H9 (cell line): ENCODE measurements at regions not wholly inside any gene's neighbourhood (a gene's known extent, or its start where the extent isn't known, plus 50 kb on each side); places are given as distances from the start of the nearest gene placed in this dataset.

ENCODE experiments used
- DNase-seq: peaks from one replicate; pipeline ENCODE4 v3.0.0-alpha.2; 2017
- H2AFZ ChIP-seq: one replicate; pipeline ENCODE4 v1.6.1; 2013; ENCODE audit warnings: mild to moderate bottlenecking, low read length, control low read depth, moderate library complexity
- H2AK5ac ChIP-seq: 2 replicates; pipeline ENCODE4 v1.6.1; 2013; ENCODE audit warnings: low read length, control low read depth, mixed read lengths; ENCODE audit not compliant: insufficient read length
- H2BK120ac ChIP-seq: one replicate; pipeline ENCODE4 v1.6.1; 2013; ENCODE audit warnings: low read depth, mild to moderate bottlenecking, low read length, control low read depth, inconsistent platforms; ENCODE audit not compliant: poor library complexity, severe bottlenecking
- H2BK12ac ChIP-seq: 2 replicates; pipeline ENCODE4 v1.6.1; 2013; ENCODE audit warnings: low read length, control low read depth, mixed read lengths, low read depth; ENCODE audit not compliant: insufficient read length
- H2BK15ac ChIP-seq: 2 replicates; pipeline ENCODE4 v1.6.1; 2013; ENCODE audit warnings: low read depth, low read length, control low read depth
- H2BK20ac ChIP-seq: one replicate; pipeline ENCODE4 v1.6.1; 2013; ENCODE audit warnings: low read depth, mild to moderate bottlenecking, low read length, control low read depth, inconsistent platforms; ENCODE audit not compliant: poor library complexity, severe bottlenecking
- H2BK5ac ChIP-seq: 2 replicates; pipeline ENCODE4 v1.6.1; 2013; ENCODE audit warnings: low read length, control low read depth, mixed read lengths; ENCODE audit not compliant: insufficient read length
- H3K14ac ChIP-seq: 2 replicates; pipeline ENCODE4 v1.6.1; 2013; ENCODE audit warnings: low read length, control low read depth; ENCODE audit not compliant: insufficient read depth
- H3K18ac ChIP-seq: 2 replicates; pipeline ENCODE4 v1.6.1; 2013; ENCODE audit warnings: low read depth, mild to moderate bottlenecking, mixed read lengths, low read length, control low read depth; ENCODE audit not compliant: insufficient read length
- H3K23ac ChIP-seq: 2 replicates; pipeline ENCODE4 v1.6.1; 2013; ENCODE audit warnings: low read length, control low read depth, mixed read lengths, low read depth; ENCODE audit not compliant: insufficient read length
- H3K23me2 ChIP-seq: 2 replicates; pipeline ENCODE4 v1.6.1; 2013; ENCODE audit warnings: low read depth, mild to moderate bottlenecking, mixed read lengths, low read length, control low read depth; ENCODE audit not compliant: insufficient read length, poor library complexity, severe bottlenecking
- H3K27ac ChIP-seq: 2 replicates; pipeline ENCODE4 v1.5.1; 2013; ENCODE audit warnings: low read length, control low read depth, mixed read lengths, low read depth; ENCODE audit not compliant: insufficient read length
- H3K27me3 ChIP-seq: 2 replicates; pipeline ENCODE4 v1.6.1; 2013; ENCODE audit warnings: low read length, control low read depth, inconsistent platforms; ENCODE audit not compliant: insufficient read depth
- H3K4ac ChIP-seq: 2 replicates; pipeline ENCODE4 v1.6.1; 2013; ENCODE audit warnings: low read depth, mild to moderate bottlenecking, control low read depth, inconsistent platforms, low read length, moderate library complexity
- H3K4me1 ChIP-seq: 2 replicates; pipeline ENCODE4 v1.6.1; 2013; ENCODE audit warnings: low read length, control low read depth, inconsistent platforms; ENCODE audit not compliant: insufficient read depth
- H3K4me2 ChIP-seq: 2 replicates; pipeline ENCODE4 v1.6.1; 2013; ENCODE audit warnings: low read length, control low read depth, mixed read lengths; ENCODE audit not compliant: insufficient read length, insufficient read depth
- H3K56ac ChIP-seq: 2 replicates; pipeline ENCODE4 v1.6.1; 2013; ENCODE audit warnings: low read depth, mild to moderate bottlenecking, mixed read lengths, low read length, control low read depth; ENCODE audit not compliant: insufficient read length
- H3K79me1 ChIP-seq: 2 replicates; pipeline ENCODE4 v1.6.1; 2013; ENCODE audit warnings: low read depth, mild to moderate bottlenecking, moderate library complexity, low read length, control low read depth, inconsistent platforms; ENCODE audit not compliant: insufficient read depth, poor library complexity, severe bottlenecking
- H3K79me2 ChIP-seq: 2 replicates; pipeline ENCODE4 v1.6.1; 2013; ENCODE audit warnings: low read length, control low read depth, inconsistent platforms; ENCODE audit not compliant: insufficient read depth
- H3K9ac ChIP-seq: 2 replicates; pipeline ENCODE4 v1.6.1; 2013; ENCODE audit warnings: low read length, control low read depth, mixed read lengths; ENCODE audit not compliant: insufficient read length; ENCODE audit errors: extremely low read depth
- H3K9me3 ChIP-seq: one replicate; pipeline ENCODE4 v1.6.1; 2013; ENCODE audit warnings: low read depth, low read length, inconsistent platforms; ENCODE audit not compliant: control insufficient read depth
- H3T11ph ChIP-seq: one replicate; pipeline ENCODE4 v1.6.1; 2013; ENCODE audit warnings: mild to moderate bottlenecking, low read length, control low read depth, inconsistent platforms
- H4K20me1 ChIP-seq: one replicate; pipeline ENCODE4 v1.6.1; 2013; ENCODE audit not compliant: control insufficient read depth, insufficient read length, insufficient read depth
- H4K5ac ChIP-seq: 2 replicates; pipeline ENCODE4 v1.6.1; 2013; ENCODE audit warnings: low read depth, mild to moderate bottlenecking, mixed read lengths, low read length, control low read depth; ENCODE audit not compliant: insufficient read length
- H4K8ac ChIP-seq: replicated peaks from 2 replicates; pipeline ENCODE4 v1.6.1; 2013; ENCODE audit warnings: low read length, control low read depth, mixed read lengths, low read depth; ENCODE audit not compliant: insufficient read length
- H4K91ac ChIP-seq: 2 replicates; pipeline ENCODE4 v1.6.1; 2013; ENCODE audit warnings: low read depth, mild to moderate bottlenecking, moderate library complexity, mixed read lengths, low read length, control low read depth; ENCODE audit not compliant: insufficient read length
- H3K27ac Mint-ChIP-seq, 3 experiments: 2 replicates in 2 of 3; 3 replicates in 1 of 3; pipeline ENCODE4 v1.8.0; 2020 to 2021; ENCODE audit warnings: mixed read lengths in 3 of 3, mild to moderate bottlenecking in 1 of 3, moderate library complexity in 1 of 3
- H3K27me3 Mint-ChIP-seq: 2 replicates; pipeline ENCODE4 v1.8.0; 2021; ENCODE audit warnings: low read depth, mild to moderate bottlenecking, moderate library complexity, mixed read lengths
- H3K36me3 Mint-ChIP-seq, 3 experiments: 2 replicates in 2 of 3; 3 replicates in 1 of 3; pipeline ENCODE4 v1.8.0; 2020 to 2021; ENCODE audit warnings: low read depth in 3 of 3, mixed read lengths in 3 of 3; ENCODE audit not compliant: insufficient read depth in 1 of 3
- H3K4me1 Mint-ChIP-seq, 2 experiments: 2 replicates each; pipeline ENCODE4 v1.8.0; 2020; ENCODE audit warnings: mixed read lengths in 2 of 2
- H3K4me3 Mint-ChIP-seq, 2 experiments: 2 replicates in 1 of 2; 3 replicates in 1 of 2; pipeline ENCODE4 v1.8.0; 2020 to 2021; ENCODE audit warnings: mild to moderate bottlenecking in 2 of 2, mixed read lengths in 2 of 2, moderate library complexity in 1 of 2
- H3K9me3 Mint-ChIP-seq, 2 experiments: 2 replicates in 1 of 2; 3 replicates in 1 of 2; pipeline ENCODE4 v1.8.0; 2020; ENCODE audit warnings: mild to moderate bottlenecking in 2 of 2, mixed read lengths in 2 of 2, moderate library complexity in 1 of 2
- CTCF ChIP-seq: fragments of 200-600 bp; sonication (generic); conservative IDR thresholded peaks from 3 replicates; pipeline ENCODE4 v1.8.0; 2021; ENCODE audit warnings: antibody characterized with exemption, mild to moderate bottlenecking
- WGBS: extraction: QIAGEN DNeasy Blood & Tissue Kit; methylation state at CpG from one replicate; pipeline ENCODE4 v1.1.7; 2013; ENCODE audit warnings: missing lambda C conversion rate, low lambda C conversion rate, mixed read lengths; ENCODE audit not compliant: insufficient read length; ENCODE audit errors: extremely low coverage; 5-methylcytosine and 5-hydroxymethylcytosine counted together

GRCh38 chr15:69562564-69562963 is 109.9 kb downstream of the RPLP1 start:
- Histone ChIP-seq H3T11ph (no peak overlapping the region), H2BK20ac (no peak overlapping the region), H3K18ac (no peak overlapping the region), H3K27me3 (no peaks in the 10 kb centered on the region), H3K56ac (no peak overlapping the region), H2BK12ac (no peak overlapping the region), H4K5ac (no peak overlapping the region), H3K14ac (no peak overlapping the region), H3K9me3 (no peaks in the 10 kb centered on the region), H2BK5ac (no peak overlapping the region), H3K23ac (no peak overlapping the region), H2BK15ac (no peak overlapping the region), H4K91ac (no peak overlapping the region), H3K9ac (no peak overlapping the region), H2AFZ (no peak overlapping the region), H2BK120ac (no peak overlapping the region), H4K20me1 (no peaks in the 10 kb centered on the region), H4K8ac (no peak overlapping the region), H3K79me1 (no peaks in the 10 kb centered on the region), H3K23me2 (no peaks in the 10 kb centered on the region), H3K4ac (no peak overlapping the region), H3K4me1 (peaks cover 3% of the 10 kb centered on the region; the same call in 1 of the 2 replicates), H3K79me2 (no peaks in the 10 kb centered on the region), H3K27ac (no peak overlapping the region), H2AK5ac (no peak overlapping the region), H3K4me2 (no peak overlapping the region)
- Mint-ChIP-seq H3K27ac (no peak overlapping the region), H3K4me3 (no peak overlapping the region), H3K27me3 (peaks cover 10% of the 10 kb centered on the region), H3K9me3 (no peaks in the 10 kb centered on the region), H3K4me1 (peaks cover 12 to 24% of the 10 kb centered on the region in 2 experiments), H3K36me3 (no peaks in the 10 kb centered on the region)
- TF ChIP-seq CTCF = no peak
- no peak for DNase-seq
- no CpG with 5 or more reads among the region's 4 CpGs for WGBS
